HL-60 (cell line): ENCODE measurements at regions not wholly inside any gene's neighbourhood (a gene's known extent, or its start where the extent isn't known, plus 50 kb on each side); places are given as distances from the start of the nearest gene placed in this dataset.

Source experiments
- SPI1 ChIP-seq: IDR thresholded peaks from 2 replicates; pipeline ENCODE4 v1.6.1; 2012; ENCODE audit warnings: low read depth, mild to moderate bottlenecking, borderline replicate concordance
- TF ChIP-seq, protein P1 (sequence below): IDR thresholded peaks from one replicate; pipeline ENCODE4 v1.5.1; 2011; ENCODE audit warnings: low read length, control low read depth, inconsistent platforms; ENCODE audit not compliant: insufficient read depth
- TF ChIP-seq, protein P2 (sequence below): IDR thresholded peaks from 2 replicates; pipeline ENCODE4 v1.6.1; 2012; ENCODE audit warnings: low read depth; ENCODE audit not compliant: insufficient replicate concordance

DNA sequence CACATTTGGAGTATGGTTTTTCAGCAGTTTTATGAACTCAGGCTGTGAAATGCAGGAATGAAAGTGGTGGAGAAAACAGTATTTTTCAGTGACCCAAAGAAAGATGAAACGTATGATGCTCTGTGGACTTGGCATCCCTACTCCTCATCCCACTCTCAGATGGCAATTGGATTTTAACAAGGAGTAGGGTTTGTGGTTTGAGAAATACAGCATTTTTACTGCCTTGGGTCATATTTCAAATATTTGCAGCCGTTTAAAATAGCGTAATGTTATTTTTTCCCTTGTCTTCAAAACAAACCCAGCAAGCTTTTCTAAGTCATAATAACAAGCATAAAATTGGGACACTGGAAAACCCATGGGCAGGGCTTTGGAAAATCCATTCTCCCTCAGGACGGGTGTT, 117.2 kb upstream of the LRIG1 start:
- TF ChIP-seq, protein P1, sequence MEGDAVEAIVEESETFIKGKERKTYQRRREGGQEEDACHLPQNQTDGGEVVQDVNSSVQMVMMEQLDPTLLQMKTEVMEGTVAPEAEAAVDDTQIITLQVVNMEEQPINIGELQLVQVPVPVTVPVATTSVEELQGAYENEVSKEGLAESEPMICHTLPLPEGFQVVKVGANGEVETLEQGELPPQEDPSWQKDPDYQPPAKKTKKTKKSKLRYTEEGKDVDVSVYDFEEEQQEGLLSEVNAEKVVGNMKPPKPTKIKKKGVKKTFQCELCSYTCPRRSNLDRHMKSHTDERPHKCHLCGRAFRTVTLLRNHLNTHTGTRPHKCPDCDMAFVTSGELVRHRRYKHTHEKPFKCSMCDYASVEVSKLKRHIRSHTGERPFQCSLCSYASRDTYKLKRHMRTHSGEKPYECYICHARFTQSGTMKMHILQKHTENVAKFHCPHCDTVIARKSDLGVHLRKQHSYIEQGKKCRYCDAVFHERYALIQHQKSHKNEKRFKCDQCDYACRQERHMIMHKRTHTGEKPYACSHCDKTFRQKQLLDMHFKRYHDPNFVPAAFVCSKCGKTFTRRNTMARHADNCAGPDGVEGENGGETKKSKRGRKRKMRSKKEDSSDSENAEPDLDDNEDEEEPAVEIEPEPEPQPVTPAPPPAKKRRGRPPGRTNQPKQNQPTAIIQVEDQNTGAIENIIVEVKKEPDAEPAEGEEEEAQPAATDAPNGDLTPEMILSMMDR = no peak
- TF ChIP-seq, protein P2, sequence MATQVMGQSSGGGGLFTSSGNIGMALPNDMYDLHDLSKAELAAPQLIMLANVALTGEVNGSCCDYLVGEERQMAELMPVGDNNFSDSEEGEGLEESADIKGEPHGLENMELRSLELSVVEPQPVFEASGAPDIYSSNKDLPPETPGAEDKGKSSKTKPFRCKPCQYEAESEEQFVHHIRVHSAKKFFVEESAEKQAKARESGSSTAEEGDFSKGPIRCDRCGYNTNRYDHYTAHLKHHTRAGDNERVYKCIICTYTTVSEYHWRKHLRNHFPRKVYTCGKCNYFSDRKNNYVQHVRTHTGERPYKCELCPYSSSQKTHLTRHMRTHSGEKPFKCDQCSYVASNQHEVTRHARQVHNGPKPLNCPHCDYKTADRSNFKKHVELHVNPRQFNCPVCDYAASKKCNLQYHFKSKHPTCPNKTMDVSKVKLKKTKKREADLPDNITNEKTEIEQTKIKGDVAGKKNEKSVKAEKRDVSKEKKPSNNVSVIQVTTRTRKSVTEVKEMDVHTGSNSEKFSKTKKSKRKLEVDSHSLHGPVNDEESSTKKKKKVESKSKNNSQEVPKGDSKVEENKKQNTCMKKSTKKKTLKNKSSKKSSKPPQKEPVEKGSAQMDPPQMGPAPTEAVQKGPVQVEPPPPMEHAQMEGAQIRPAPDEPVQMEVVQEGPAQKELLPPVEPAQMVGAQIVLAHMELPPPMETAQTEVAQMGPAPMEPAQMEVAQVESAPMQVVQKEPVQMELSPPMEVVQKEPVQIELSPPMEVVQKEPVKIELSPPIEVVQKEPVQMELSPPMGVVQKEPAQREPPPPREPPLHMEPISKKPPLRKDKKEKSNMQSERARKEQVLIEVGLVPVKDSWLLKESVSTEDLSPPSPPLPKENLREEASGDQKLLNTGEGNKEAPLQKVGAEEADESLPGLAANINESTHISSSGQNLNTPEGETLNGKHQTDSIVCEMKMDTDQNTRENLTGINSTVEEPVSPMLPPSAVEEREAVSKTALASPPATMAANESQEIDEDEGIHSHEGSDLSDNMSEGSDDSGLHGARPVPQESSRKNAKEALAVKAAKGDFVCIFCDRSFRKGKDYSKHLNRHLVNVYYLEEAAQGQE = no peak
- no peak for TF ChIP-seq SPI1
